ENCODE measurements at regions not wholly inside any gene's neighbourhood (a gene's known extent, or its start where the extent isn't known, plus 50 kb on each side); places are given as distances from the start of the nearest gene placed in this dataset.

DNA sequence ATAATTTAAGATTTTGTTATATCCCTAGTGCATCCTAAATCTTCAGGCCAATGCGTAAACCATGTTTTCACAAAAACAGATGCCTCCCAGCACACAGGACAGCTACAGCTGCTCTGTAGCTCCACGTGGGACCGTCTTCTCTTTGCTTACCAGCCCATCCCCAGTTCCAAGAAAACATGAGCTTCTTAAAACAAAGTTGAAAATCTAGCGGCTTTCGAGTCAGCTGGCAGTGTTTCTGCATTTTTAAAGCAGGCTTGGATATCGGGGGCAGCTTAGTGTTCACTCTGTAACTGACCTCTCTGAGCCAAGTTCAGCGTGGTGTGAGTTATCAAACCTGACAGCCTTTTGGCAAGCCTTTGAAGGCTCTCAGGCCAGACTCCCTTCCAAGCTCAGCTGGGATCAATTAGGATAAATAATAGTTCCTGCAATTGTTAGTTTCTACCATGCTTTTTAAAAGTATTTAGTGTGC, 881.5 kb downstream of the LTN1 start:
- peak; percentile 95 for DNase-seq (ENCODE audit: low read depth, low spot score)
- no peak for TF ChIP-seq CTCF (IDR thresholded peaks at IDR 0.05; ENCODE audit: low read depth, low read length)
- Histone ChIP-seq H3K9me3 (ENCODE audit: control insufficient read depth, insufficient read depth, low read length) (no peaks in the 10 kb centered on the region), H3K27me3 (ENCODE audit: control insufficient read depth, insufficient read depth, low read length) (no peaks in the 10 kb centered on the region), H3K27ac (ENCODE audit: low read depth, low read length) (no peak overlapping the region), H3K4me3 (ENCODE audit: low read depth, low read length) (no peak overlapping the region; the same call in 1 of the 2 replicates)
- ChIA-PET CTCF (interaction anchor here (1.0 to 1.6 kb wide), 3 partner anchors 9 to 634 kb away, joined by 3 to 4 read pairs (median 4); no protein-coding TSS in a partner anchor), POLR2A (interaction anchor here (0.5 to 1.3 kb wide), 8 partner anchors 12 to 1265 kb away, joined by 3 to 9 read pairs (median 3); no protein-coding TSS in a partner anchor)

GRCh38 chr21:28110716-28111115, 882.0 kb downstream of the LTN1 start:
- H3K9me3 ChIP-seq (ENCODE audit: control insufficient read depth, insufficient read depth, low read length), result no peaks in the 10 kb centered on the region
- POLR2A ChIA-PET, result interaction anchor here (0.5 to 1.3 kb wide), 8 partner anchors 11 to 1265 kb away, joined by 3 to 9 read pairs (median 3); no protein-coding TSS in a partner anchor
- CTCF ChIA-PET, result interaction anchor here (1.0 to 1.6 kb wide), 3 partner anchors 8 to 634 kb away, joined by 3 to 4 read pairs (median 4); no protein-coding TSS in a partner anchor
- no peak overlapping the region for H3K27ac ChIP-seq (ENCODE audit: low read depth, low read length)
- no peaks in the 10 kb centered on the region for H3K27me3 ChIP-seq (ENCODE audit: control insufficient read depth, insufficient read depth, low read length)
- no peak for DNase-seq (ENCODE audit: low read depth, low spot score)
- no peak for TF ChIP-seq CTCF (IDR thresholded peaks at IDR 0.05; ENCODE audit: low read depth, low read length)
- H3K4me3 ChIP-seq (ENCODE audit: low read depth, low read length), result no peak overlapping the region

DNA sequence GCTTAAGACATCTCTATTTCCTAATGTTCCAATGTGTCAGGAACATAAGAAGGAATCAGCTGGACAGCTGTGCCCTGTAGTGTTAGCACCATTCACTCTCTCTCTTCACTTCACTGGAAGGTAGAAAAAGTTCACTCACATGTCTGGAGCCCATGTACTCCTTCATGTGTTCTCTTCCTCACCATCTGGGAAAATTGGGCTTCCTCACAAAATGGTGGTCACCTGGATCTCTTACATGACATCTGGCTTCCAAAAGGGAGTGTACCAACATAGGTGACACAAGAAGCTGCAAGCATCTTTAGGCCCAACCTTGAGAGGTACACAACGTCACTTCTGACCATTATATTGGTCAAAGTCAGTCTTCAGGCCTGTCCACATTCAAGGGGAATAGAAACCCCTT, 882.6 kb downstream of the LTN1 start:
- POLR2A ChIA-PET, result no interaction called here
- no peak overlapping the region for H3K27ac ChIP-seq (ENCODE audit: low read depth, low read length)

DNA sequence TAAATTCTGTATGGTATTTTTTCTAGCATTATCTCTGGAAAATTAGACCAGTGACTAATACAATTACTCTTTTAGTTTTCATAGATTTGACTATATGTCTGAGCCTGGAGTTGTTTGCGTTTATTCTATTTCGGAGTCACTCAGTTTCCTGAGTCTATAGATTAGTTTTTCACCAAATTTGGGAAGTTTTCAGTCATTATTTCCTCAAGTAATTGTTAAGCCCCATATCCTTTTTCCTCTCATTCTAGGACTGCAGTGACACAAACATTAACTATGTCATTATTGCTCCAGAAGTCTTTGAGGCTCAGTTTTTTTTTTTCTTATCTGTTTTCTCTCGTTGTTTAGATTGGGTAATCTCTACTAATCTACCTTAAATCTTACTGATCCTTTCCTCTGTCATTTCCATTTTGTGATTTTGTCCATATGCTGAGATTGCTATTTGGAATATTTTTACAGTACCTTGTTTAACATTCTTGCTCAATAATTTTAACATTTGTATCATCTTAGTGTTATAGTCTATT, 886.2 kb downstream of the LTN1 start:
- ChIA-PET CTCF (no interaction called here), POLR2A (no interaction called here)
- Histone ChIP-seq H3K27me3 (ENCODE audit: control insufficient read depth, insufficient read depth, low read length) (no peaks in the 10 kb centered on the region), H3K4me3 (ENCODE audit: low read depth, low read length) (no peak overlapping the region), H3K9me3 (ENCODE audit: control insufficient read depth, insufficient read depth, low read length) (no peaks in the 10 kb centered on the region), H3K27ac (ENCODE audit: low read depth, low read length) (no peak overlapping the region)
- DNase-seq (ENCODE audit: low read depth, low spot score), result no peak
- no peak for TF ChIP-seq CTCF (IDR thresholded peaks at IDR 0.05; ENCODE audit: low read depth, low read length)

More for the DNA sequence above, 882.6 kb downstream of the LTN1 start:
- no peaks in the 10 kb centered on the region for H3K27me3 ChIP-seq (ENCODE audit: control insufficient read depth, insufficient read depth, low read length)
- no peak for TF ChIP-seq CTCF (IDR thresholded peaks at IDR 0.05; ENCODE audit: low read depth, low read length)
- no peak for DNase-seq (ENCODE audit: low read depth, low spot score)
- CTCF ChIA-PET, result interaction anchor here (1.6 kb wide), 1 partner anchor 226 kb away, joined by 4 read pairs; no protein-coding TSS in a partner anchor
- no peak overlapping the region for H3K4me3 ChIP-seq (ENCODE audit: low read depth, low read length)
- H3K9me3 ChIP-seq (ENCODE audit: control insufficient read depth, insufficient read depth, low read length), result no peaks in the 10 kb centered on the region

GRCh38 chr21:28104346-28104745, 888.3 kb downstream of the LTN1 start:
- H3K4me3 ChIP-seq (ENCODE audit: low read depth, low read length), result no peak overlapping the region
- no peak for TF ChIP-seq CTCF (IDR thresholded peaks at IDR 0.05; ENCODE audit: low read depth, low read length)
- no peaks in the 10 kb centered on the region for H3K27me3 ChIP-seq (ENCODE audit: control insufficient read depth, insufficient read depth, low read length)
- no peaks in the 10 kb centered on the region for H3K9me3 ChIP-seq (ENCODE audit: control insufficient read depth, insufficient read depth, low read length)
- POLR2A ChIA-PET, result no interaction called here
- CTCF ChIA-PET, result no interaction called here
- no peak overlapping the region for H3K27ac ChIP-seq (ENCODE audit: low read depth, low read length)
- no peak for DNase-seq (ENCODE audit: low read depth, low spot score)
